Colonic mucosa (tissue), 4 donors: ENCODE measurements at regions not wholly inside any gene's neighbourhood (a gene's known extent, or its start where the extent isn't known, plus 50 kb on each side); places are given as distances from the start of the nearest gene placed in this dataset.

Experiments used
- DNase-seq: peaks from one replicate; pipeline ENCODE4 v3.0.0-alpha.2; 2020
- H3K27ac ChIP-seq: fragments of 200-600 bp; one replicate; pipeline ENCODE4 v1.8.0; 2021
- H3K27me3 ChIP-seq: fragments of 200-600 bp; one replicate; pipeline ENCODE4 v1.8.0; 2021
- H3K36me3 ChIP-seq: fragments of 200-600 bp; one replicate; pipeline ENCODE4 v1.8.0; 2021
- H3K4me1 ChIP-seq: fragments of 200-600 bp; one replicate; pipeline ENCODE4 v1.8.0; 2021; ENCODE audit warnings: mild to moderate bottlenecking
- H3K4me3 ChIP-seq: fragments of 200-600 bp; one replicate; pipeline ENCODE4 v1.8.0; 2021
- H3K9ac ChIP-seq, 2 donors: one replicate each; pipeline ENCODE4 v1.7.0; 2013; ENCODE audit warnings: control low read depth in 2 of 2, low read depth in 2 of 2, low read length in 2 of 2
- H3K9me3 ChIP-seq: fragments of 200-600 bp; one replicate; pipeline ENCODE4 v1.8.0; 2021
- intact Hi-C: fragments of 100-400 bp; cut with DNase I; formaldehyde crosslinking; loops from one replicate; pipeline ENCODE4 v1.14.1; 2022
- TF ChIP-seq, protein P1 (sequence below): fragments of 200-600 bp; IDR thresholded peaks from one replicate; pipeline ENCODE4 v1.8.0; 2022; ENCODE audit warnings: antibody characterized with exemption, mild to moderate bottlenecking
- donor health status: healthy.
- donor health status: DM: no; HTN: no; CAD: no.
- donor health status: DM: no; HTN: no; CAD: no.

DNA sequence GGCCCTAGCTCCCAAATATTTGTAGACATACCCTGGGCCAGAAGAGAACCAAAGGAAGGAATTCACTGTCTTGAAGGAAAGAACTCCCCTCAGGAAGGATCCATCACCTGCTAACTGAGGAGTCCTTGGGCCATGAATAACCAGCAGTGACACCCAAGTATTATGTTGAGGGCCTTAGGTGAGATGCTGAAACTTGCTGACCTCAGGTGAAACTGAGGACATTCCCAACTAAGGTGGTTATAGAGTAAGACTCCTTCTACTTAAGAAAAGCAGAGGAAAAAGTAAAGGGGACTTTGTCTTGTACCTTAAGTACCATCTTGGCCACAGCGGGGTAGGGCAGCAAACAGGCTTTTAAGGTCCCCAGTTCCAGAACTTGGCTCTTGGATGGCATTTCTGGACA, 491.7 kb downstream of the C6orf118 start:
- Histone ChIP-seq H3K27ac (no peak overlapping the region), H3K9ac (no peak overlapping the region), H3K27me3 (no peaks in the 10 kb centered on the region), H3K4me3 (no peak overlapping the region), H3K9me3 (no peaks in the 10 kb centered on the region), H3K36me3 (no peaks in the 10 kb centered on the region), H3K4me1 (no peaks in the 10 kb centered on the region)
- TF ChIP-seq, protein P1, sequence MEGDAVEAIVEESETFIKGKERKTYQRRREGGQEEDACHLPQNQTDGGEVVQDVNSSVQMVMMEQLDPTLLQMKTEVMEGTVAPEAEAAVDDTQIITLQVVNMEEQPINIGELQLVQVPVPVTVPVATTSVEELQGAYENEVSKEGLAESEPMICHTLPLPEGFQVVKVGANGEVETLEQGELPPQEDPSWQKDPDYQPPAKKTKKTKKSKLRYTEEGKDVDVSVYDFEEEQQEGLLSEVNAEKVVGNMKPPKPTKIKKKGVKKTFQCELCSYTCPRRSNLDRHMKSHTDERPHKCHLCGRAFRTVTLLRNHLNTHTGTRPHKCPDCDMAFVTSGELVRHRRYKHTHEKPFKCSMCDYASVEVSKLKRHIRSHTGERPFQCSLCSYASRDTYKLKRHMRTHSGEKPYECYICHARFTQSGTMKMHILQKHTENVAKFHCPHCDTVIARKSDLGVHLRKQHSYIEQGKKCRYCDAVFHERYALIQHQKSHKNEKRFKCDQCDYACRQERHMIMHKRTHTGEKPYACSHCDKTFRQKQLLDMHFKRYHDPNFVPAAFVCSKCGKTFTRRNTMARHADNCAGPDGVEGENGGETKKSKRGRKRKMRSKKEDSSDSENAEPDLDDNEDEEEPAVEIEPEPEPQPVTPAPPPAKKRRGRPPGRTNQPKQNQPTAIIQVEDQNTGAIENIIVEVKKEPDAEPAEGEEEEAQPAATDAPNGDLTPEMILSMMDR: no peak
- DNase-seq: no peak
- intact Hi-C loops: no loop called here

GRCh38 chr6:164812706-164813105, 496.7 kb downstream of the C6orf118 start:
- H3K9ac ChIP-seq: no peak overlapping the region
- H3K9me3 ChIP-seq: no peaks in the 10 kb centered on the region
- DNase-seq: no peak
- intact Hi-C loops: no loop called here
- no peaks in the 10 kb centered on the region for H3K36me3 ChIP-seq
- H3K27ac ChIP-seq: no peak overlapping the region
- TF ChIP-seq, protein P1: no peak
- no peaks in the 10 kb centered on the region for H3K27me3 ChIP-seq
- no peaks in the 10 kb centered on the region for H3K4me1 ChIP-seq
- no peak overlapping the region for H3K4me3 ChIP-seq

GRCh38 chr6:164807125-164807524, 502.3 kb downstream of the C6orf118 start:
- Histone ChIP-seq H3K9me3 (no peaks in the 10 kb centered on the region), H3K9ac (no peak overlapping the region), H3K4me1 (no peaks in the 10 kb centered on the region), H3K4me3 (no peak overlapping the region), H3K36me3 (no peaks in the 10 kb centered on the region), H3K27ac (no peak overlapping the region), H3K27me3 (no peaks in the 10 kb centered on the region)
- intact Hi-C loops: no loop called here
- DNase-seq: no peak
- TF ChIP-seq, protein P1: no peak

- Histone ChIP-seq H3K27me3 (no peaks in the 10 kb centered on the region), H3K27ac (no peak overlapping the region), H3K4me3 (no peak overlapping the region), H3K4me1 (no peaks in the 10 kb centered on the region), H3K9me3 (no peaks in the 10 kb centered on the region), H3K36me3 (no peaks in the 10 kb centered on the region), H3K9ac (no peak overlapping the region)
- no peak for DNase-seq
- TF ChIP-seq, protein P1: no peak
- intact Hi-C loops: no loop called here
Observed at GRCh38 chr6:164795056-164795815, 514.2 kb downstream of the C6orf118 start.

DNA sequence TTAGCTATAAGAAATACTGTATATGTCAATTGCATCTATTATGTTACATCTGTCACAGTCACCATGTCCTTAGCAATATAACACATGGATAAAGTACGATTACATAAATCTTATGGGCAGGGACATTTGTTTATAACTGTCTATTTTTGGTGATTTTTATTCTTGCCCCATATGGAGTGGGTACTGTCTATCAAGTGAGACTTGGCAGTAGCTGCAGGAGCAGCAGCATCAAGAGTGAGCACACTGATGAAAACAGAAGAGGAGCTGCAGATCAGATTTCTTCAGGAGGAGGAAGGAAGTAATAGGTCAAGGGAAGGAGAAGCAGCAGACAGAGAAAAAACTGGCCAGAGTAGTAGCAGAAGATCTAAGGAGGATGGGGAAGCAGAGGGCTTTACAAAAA, 516.7 kb downstream of the C6orf118 start:
- Histone ChIP-seq H3K27me3 (no peaks in the 10 kb centered on the region), H3K4me1 (no peaks in the 10 kb centered on the region), H3K36me3 (no peaks in the 10 kb centered on the region), H3K4me3 (no peak overlapping the region), H3K27ac (no peak overlapping the region), H3K9ac (no peak overlapping the region), H3K9me3 (no peaks in the 10 kb centered on the region)
- intact Hi-C loops: no loop called here
- DNase-seq: no peak
- TF ChIP-seq, protein P1: no peak
